Loucy (cell line): ENCODE measurements at regions not wholly inside any gene's neighbourhood (a gene's known extent, or its start where the extent isn't known, plus 50 kb on each side); places are given as distances from the start of the nearest gene placed in this dataset.

Source experiments
- H2AFZ ChIP-seq: fragments of 200-600 bp; sonication (generic); 2 replicates; pipeline ENCODE4 v1.6.0; 2016; ENCODE audit warnings: antibody characterized with exemption, mild to moderate bottlenecking, low read length, moderate library complexity
- H3F3A ChIP-seq: fragments of 200-600 bp; 2 replicates; pipeline ENCODE4 v1.6.0; 2016; ENCODE audit warnings: antibody characterized with exemption, low read depth, mild to moderate bottlenecking
- H3K27me3 ChIP-seq: fragments of 200-600 bp; sonication (generic); 2 replicates; pipeline ENCODE4 v1.6.1; 2014; ENCODE audit warnings: low read length, mild to moderate bottlenecking; ENCODE audit not compliant: insufficient read depth, poor library complexity, severe bottlenecking
- H3K36me3 ChIP-seq: fragments of 200-600 bp; sonication (generic); 2 replicates; pipeline ENCODE4 v1.6.1; 2016; ENCODE audit warnings: low read length; ENCODE audit not compliant: insufficient read depth
- H3K4me1 ChIP-seq: fragments of 200-600 bp; sonication (generic); 2 replicates; pipeline ENCODE4 v1.5.1; 2014; ENCODE audit warnings: low read length, mild to moderate bottlenecking; ENCODE audit not compliant: insufficient read depth, poor library complexity, severe bottlenecking
- H3K4me2 ChIP-seq: fragments of 200-600 bp; sonication (generic); 2 replicates; pipeline ENCODE4 v1.6.0; 2014; ENCODE audit warnings: antibody characterized with exemption, low read length, low read depth, mild to moderate bottlenecking; ENCODE audit not compliant: poor library complexity, severe bottlenecking
- H3K4me3 ChIP-seq: fragments of 200-600 bp; sonication (generic); 2 replicates; pipeline ENCODE4 v1.5.1; 2014; ENCODE audit warnings: low read length, mild to moderate bottlenecking, mixed read lengths; ENCODE audit not compliant: poor library complexity, severe bottlenecking
- H3K79me2 ChIP-seq: fragments of 200-600 bp; sonication (generic); 2 replicates; pipeline ENCODE4 v1.6.1; 2014; ENCODE audit warnings: low read length; ENCODE audit not compliant: insufficient read depth
- H3K9ac ChIP-seq: fragments of 200-600 bp; sonication (generic); 2 replicates; pipeline ENCODE4 v1.6.0; 2014; ENCODE audit warnings: mild to moderate bottlenecking, low read depth, low read length, moderate library complexity; ENCODE audit not compliant: poor library complexity, severe bottlenecking
- H3K9me2 ChIP-seq: fragments of 200-600 bp; sonication (generic); replicated peaks from 2 replicates; pipeline ENCODE4 v1.6.1; 2016; ENCODE audit warnings: low read depth, low read length, mixed read lengths
- H3K9me3 ChIP-seq: fragments of 200-600 bp; sonication (generic); 2 replicates; pipeline ENCODE4 v1.6.1; 2014; ENCODE audit warnings: mild to moderate bottlenecking, antibody characterized with exemption, low read length, low read depth; ENCODE audit not compliant: insufficient read depth
- H4K20me1 ChIP-seq: fragments of 200-600 bp; sonication (generic); 2 replicates; pipeline ENCODE4 v1.6.0; 2014; ENCODE audit warnings: antibody characterized with exemption, low read length, mild to moderate bottlenecking; ENCODE audit not compliant: insufficient read depth, poor library complexity, severe bottlenecking
- EZH2phosphoT487 ChIP-seq: fragments of 200-600 bp; IDR thresholded peaks from 2 replicates; pipeline ENCODE4 v1.6.1; 2018; ENCODE audit warnings: antibody characterized with exemption, mild to moderate bottlenecking, moderate library complexity, borderline replicate concordance
- TF ChIP-seq, protein P1 (sequence below): fragments of 200-600 bp; sonication (generic); conservative IDR thresholded peaks from 2 replicates; pipeline ENCODE4 v1.5.1; 2014; ENCODE audit warnings: mild to moderate bottlenecking, antibody characterized with exemption, low read length

DNA sequence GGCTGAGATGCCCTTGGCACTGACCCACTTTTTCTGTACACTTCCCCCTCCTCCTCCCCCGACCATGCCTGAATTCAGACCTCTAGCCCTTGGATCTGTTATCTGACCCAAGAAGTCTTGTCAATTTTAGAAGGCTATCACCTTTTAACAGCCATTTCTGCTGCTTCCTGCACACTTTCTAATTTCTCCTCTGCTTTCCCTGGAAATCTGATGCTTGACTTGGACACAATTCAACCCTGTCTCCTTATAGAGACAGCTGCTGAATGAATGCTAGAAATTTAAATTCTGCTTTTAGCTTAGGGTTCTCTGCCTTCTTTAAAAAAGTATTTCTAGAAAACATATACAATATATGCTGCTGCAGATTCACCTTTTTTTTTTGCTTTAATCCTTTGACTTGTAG lies 417.9 kb upstream of the KLF6 start:
- no peaks in the 10 kb centered on the region for H3K79me2 ChIP-seq
- H3F3A ChIP-seq, result no peaks in the 10 kb centered on the region
- H3K4me3 ChIP-seq, result no peak overlapping the region
- H4K20me1 ChIP-seq, result no peaks in the 10 kb centered on the region
- H3K4me1 ChIP-seq, result no peaks in the 10 kb centered on the region
- no peak overlapping the region for H3K9ac ChIP-seq
- no peak overlapping the region for H3K4me2 ChIP-seq
- H2AFZ ChIP-seq, result no peak overlapping the region
- H3K9me3 ChIP-seq, result no peaks in the 10 kb centered on the region
- H3K27me3 ChIP-seq, result no peaks in the 10 kb centered on the region
- no peaks in the 10 kb centered on the region for H3K36me3 ChIP-seq
- TF ChIP-seq, protein P1, sequence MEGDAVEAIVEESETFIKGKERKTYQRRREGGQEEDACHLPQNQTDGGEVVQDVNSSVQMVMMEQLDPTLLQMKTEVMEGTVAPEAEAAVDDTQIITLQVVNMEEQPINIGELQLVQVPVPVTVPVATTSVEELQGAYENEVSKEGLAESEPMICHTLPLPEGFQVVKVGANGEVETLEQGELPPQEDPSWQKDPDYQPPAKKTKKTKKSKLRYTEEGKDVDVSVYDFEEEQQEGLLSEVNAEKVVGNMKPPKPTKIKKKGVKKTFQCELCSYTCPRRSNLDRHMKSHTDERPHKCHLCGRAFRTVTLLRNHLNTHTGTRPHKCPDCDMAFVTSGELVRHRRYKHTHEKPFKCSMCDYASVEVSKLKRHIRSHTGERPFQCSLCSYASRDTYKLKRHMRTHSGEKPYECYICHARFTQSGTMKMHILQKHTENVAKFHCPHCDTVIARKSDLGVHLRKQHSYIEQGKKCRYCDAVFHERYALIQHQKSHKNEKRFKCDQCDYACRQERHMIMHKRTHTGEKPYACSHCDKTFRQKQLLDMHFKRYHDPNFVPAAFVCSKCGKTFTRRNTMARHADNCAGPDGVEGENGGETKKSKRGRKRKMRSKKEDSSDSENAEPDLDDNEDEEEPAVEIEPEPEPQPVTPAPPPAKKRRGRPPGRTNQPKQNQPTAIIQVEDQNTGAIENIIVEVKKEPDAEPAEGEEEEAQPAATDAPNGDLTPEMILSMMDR, result no peak
- H3K9me2 ChIP-seq, result no peaks in the 10 kb centered on the region

DNA sequence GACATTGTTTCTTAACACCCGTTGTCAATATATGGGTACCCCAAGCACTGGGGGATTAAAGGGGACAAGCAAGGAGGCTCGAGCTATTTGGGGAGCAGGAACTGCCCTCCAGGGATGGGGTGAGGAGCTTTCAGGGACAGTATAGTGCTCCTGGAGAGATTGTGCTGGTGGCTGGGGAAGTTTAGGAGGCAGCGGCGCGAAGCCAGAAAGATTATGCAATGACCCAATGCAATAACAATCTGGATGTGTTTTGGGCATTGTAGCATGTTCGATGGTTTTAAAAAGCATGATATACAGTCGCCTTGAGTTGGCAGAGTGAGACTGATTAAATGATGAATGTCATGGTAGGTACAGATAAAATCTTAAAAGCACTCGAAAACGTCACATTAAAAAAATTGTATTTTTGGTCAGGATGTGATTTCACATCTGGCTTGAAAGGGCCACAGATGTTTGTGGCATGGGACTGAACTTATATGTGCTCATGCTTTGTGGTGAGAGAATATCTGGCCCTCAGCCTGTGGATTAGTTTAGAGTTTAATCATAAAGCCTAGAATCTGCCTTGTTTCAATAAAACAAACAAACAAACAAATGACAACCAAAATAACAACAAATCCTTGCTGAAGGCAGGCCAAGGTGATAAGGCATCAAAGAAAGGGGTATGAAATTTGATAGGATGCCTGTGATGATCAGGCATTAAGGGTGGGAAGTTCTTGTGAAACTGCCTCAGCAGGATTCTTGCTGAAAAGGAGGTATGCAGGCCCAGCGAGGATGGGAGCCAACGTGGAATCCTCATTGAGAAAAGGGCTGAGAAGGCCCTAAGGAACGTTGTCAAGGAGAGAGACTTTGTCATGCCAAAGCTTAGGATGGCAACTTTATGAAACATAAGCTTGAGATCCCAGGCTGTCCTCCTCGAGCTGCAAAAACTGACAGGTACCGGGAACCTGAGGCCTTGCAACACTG lies 417.1 kb upstream of the KLF6 start:
- H3K36me3 ChIP-seq, result no peaks in the 10 kb centered on the region
- no peak overlapping the region for H3K4me2 ChIP-seq
- no peak overlapping the region for H3K9ac ChIP-seq
- no peak overlapping the region for H3K4me3 ChIP-seq
- no peaks in the 10 kb centered on the region for H3K79me2 ChIP-seq
- H3K4me1 ChIP-seq, result no peaks in the 10 kb centered on the region
- no peaks in the 10 kb centered on the region for H3K9me2 ChIP-seq
- H3F3A ChIP-seq, result no peaks in the 10 kb centered on the region
- TF ChIP-seq EZH2phosphoT487, result no peak
- TF ChIP-seq, protein P1, result no peak
- no peaks in the 10 kb centered on the region for H4K20me1 ChIP-seq
- no peak overlapping the region for H2AFZ ChIP-seq
- no peaks in the 10 kb centered on the region for H3K27me3 ChIP-seq
- H3K9me3 ChIP-seq, result no peaks in the 10 kb centered on the region

- Histone ChIP-seq H4K20me1 (no peaks in the 10 kb centered on the region), H3K9me3 (no peaks in the 10 kb centered on the region), H3K9ac (no peak overlapping the region), H2AFZ (no peak overlapping the region), H3K4me1 (no peaks in the 10 kb centered on the region), H3K79me2 (no peaks in the 10 kb centered on the region), H3F3A (no peaks in the 10 kb centered on the region), H3K36me3 (no peaks in the 10 kb centered on the region), H3K4me2 (no peak overlapping the region), H3K27me3 (no peaks in the 10 kb centered on the region), H3K4me3 (no peak overlapping the region), H3K9me2 (0 out of 2 replicates have a peak, but pooled peaks cover 3% of the 10 kb centered on the region)
- no peak for TF ChIP-seq EZH2phosphoT487
- TF ChIP-seq, protein P1, result no peak
These were observed 414.2 kb upstream of the KLF6 start for GRCh38 chr10:4199196-4199595.
